Right lobe of liver (tissue), 6 donors: ENCODE measurements at regions not wholly inside any gene's neighbourhood (a gene's known extent, or its start where the extent isn't known, plus 50 kb on each side); places are given as distances from the start of the nearest gene placed in this dataset.

Experiments
- ATAC-seq, 4 donors: fragments of 200-7000 bp; cut with Tn5 transposase; one replicate each; pipeline ENCODE4 v1.9.1; 2020; ENCODE audit warnings: mild to moderate bottlenecking in 4 of 4, moderate library complexity in 4 of 4
- DNase-seq, 3 donors: peaks; one replicate each; pipeline ENCODE4 v3.0.0-alpha.2; 2020
- H3K27ac ChIP-seq, 3 donors: fragments of 200-600 bp; one replicate each; pipeline ENCODE4 v1.8.0; 2022
- H3K27me3 ChIP-seq, 2 donors: fragments of 200-600 bp; one replicate each; pipeline ENCODE4 v1.8.0; 2022
- H3K36me3 ChIP-seq, 4 donors: fragments of 200-600 bp; sonication (generic) in 1 of 4; one replicate each; pipeline versions ENCODE4 v1.5.1 to v1.8.0; 2017 to 2022; ENCODE audit warnings: control low read depth in 1 of 4
- H3K4me1 ChIP-seq, 4 donors: fragments of 200-600 bp; sonication (generic) in 1 of 4; one replicate each; pipeline versions ENCODE4 v1.5.1 to v1.8.0; 2017 to 2022; ENCODE audit warnings: control low read depth in 1 of 4
- H3K4me3 ChIP-seq, 3 donors: fragments of 200-600 bp; one replicate each; pipeline ENCODE4 v1.8.0; 2022
- H3K9me3 ChIP-seq, 4 donors: fragments of 200-600 bp; sonication (generic) in 1 of 4; one replicate each; pipeline versions ENCODE4 v1.5.1 to v1.8.0; 2017 to 2022; ENCODE audit warnings: control low read depth in 1 of 4
- CTCF ChIP-seq, 4 donors: fragments of 200-600 bp in 3 of 4; fragments of 450-650 bp in 1 of 4; IDR thresholded peaks; one replicate each; pipeline versions ENCODE4 v1.5.1 to v1.8.0; 2016 to 2022; ENCODE audit warnings: antibody characterized with exemption in 4 of 4, mild to moderate bottlenecking in 2 of 4
- POLR2A ChIP-seq: fragments of 450-650 bp; IDR thresholded peaks from one replicate; pipeline ENCODE4 v1.6.1; 2017; ENCODE audit warnings: antibody characterized with exemption, mild to moderate bottlenecking
- WGBS: methylation state at CpG from one replicate; pipeline ENCODE4 v1.1.6; 2018; ENCODE audit warnings: low coverage, low lambda C conversion rate; ENCODE audit not compliant: insufficient coverage; ENCODE audit errors: missing lambda C conversion rate; 5-methylcytosine and 5-hydroxymethylcytosine counted together
- intact Hi-C, 2 donors: fragments of 100-400 bp; cut with DNase I; formaldehyde crosslinking; loops; one replicate each; pipeline versions ENCODE4 v1.11.2 to v1.14.1; 2022
- donor health status: DM: no; HTN: yes; CAD: no.
- donor health status: DM: no; HTN: no; CAD: no.
- donor health status: DM: no; HTN: no; CAD: no.
- donor health status: DM: no; HTN: yes; CAD: no.
- donor health status: DM: no; HTN: yes; CAD: no.

GRCh38 chr14:96617635-96618034 is 115.5 kb downstream of the PAPOLA start:
- intact Hi-C loops: no loop called here
- H3K4me1 ChIP-seq: no peaks in the 10 kb centered on the region
- TF ChIP-seq POLR2A (no peak), CTCF (IDR thresholded peaks at IDR 0.05) (no peak)
- H3K27me3 ChIP-seq: no peaks in the 10 kb centered on the region
- DNase-seq (no peak), ATAC-seq (no peak)
- H3K9me3 ChIP-seq: no peaks in the 10 kb centered on the region
- WGBS: 83% methylated on average over 1 of the region's 4 CpGs
- H3K27ac ChIP-seq: no peak overlapping the region
- H3K36me3 ChIP-seq: no peaks in the 10 kb centered on the region
- no peak overlapping the region for H3K4me3 ChIP-seq

GRCh38 chr14:96622926-96623325 is 120.7 kb downstream of the PAPOLA start:
- Histone ChIP-seq H3K9me3 (no peaks in the 10 kb centered on the region), H3K36me3 (no peaks in the 10 kb centered on the region), H3K27me3 (no peaks in the 10 kb centered on the region), H3K4me3 (no peak overlapping the region), H3K27ac (no peak overlapping the region), H3K4me1 (no peaks in the 10 kb centered on the region)
- intact Hi-C loops: no loop called here
- 72% methylated on average over 7 of the region's 8 CpGs for WGBS
- TF ChIP-seq CTCF (IDR thresholded peaks at IDR 0.05) (no peak), POLR2A (no peak)
- DNase-seq (peak in 1 of 3 donors; percentile 31), ATAC-seq (no peak)

GRCh38 chr14:96623676-96624484 is 121.7 kb downstream of the PAPOLA start:
- Histone ChIP-seq H3K9me3 (no peaks in the 10 kb centered on the region), H3K27ac (no peak overlapping the region), H3K27me3 (no peaks in the 10 kb centered on the region), H3K4me3 (no peak overlapping the region), H3K36me3 (no peaks in the 10 kb centered on the region), H3K4me1 (no peaks in the 10 kb centered on the region)
- DNase-seq (peak in 1 of 3 donors; percentile 23), ATAC-seq (no peak)
- intact Hi-C loops: no loop called here
- WGBS: 70% methylated on average over 30 of the region's 34 CpGs
- no peak for TF ChIP-seq CTCF (IDR thresholded peaks at IDR 0.05)
- TF ChIP-seq POLR2A: no peak

GRCh38 chr14:96624661-96625425 is 122.7 kb downstream of the PAPOLA start:
- H3K4me3 ChIP-seq: no peak overlapping the region
- WGBS: 40% methylated on average over 7 of the region's 37 CpGs
- peak in 1 of 3 donors; percentile 33 for DNase-seq

More at GRCh38 chr14:96624661-96625425, 122.7 kb downstream of the PAPOLA start:
- intact Hi-C loops: no loop called here
- H3K36me3 ChIP-seq: no peaks in the 10 kb centered on the region
- no peak overlapping the region for H3K27ac ChIP-seq
- peak in 1 of 4 donors; percentile 12 for ATAC-seq
- H3K27me3 ChIP-seq: no peaks in the 10 kb centered on the region
- H3K9me3 ChIP-seq: no peaks in the 10 kb centered on the region
- no peak for TF ChIP-seq CTCF (IDR thresholded peaks at IDR 0.05)
- no peak for TF ChIP-seq POLR2A
- H3K4me1 ChIP-seq: no peaks in the 10 kb centered on the region
